ENCODE measurements at regions not wholly inside any gene's neighbourhood (a gene's known extent, or its start where the extent isn't known, plus 50 kb on each side); places are given as distances from the start of the nearest gene placed in this dataset.

GRCh38 chr11:70854201-70854600, 398.2 kb downstream of the SHANK2 start:
- DNase-seq (ENCODE audit: low read depth, low spot score) (no peak), ATAC-seq (no peak)
- H3K36me3 ChIP-seq (ENCODE audit: control insufficient read depth in 1 of 2, insufficient read depth in 2 of 2, low read length in 2 of 2) = no peaks in the 10 kb centered on the region
- ChIA-PET CTCF (interaction anchor here (0.9 kb wide), 1 partner anchor 9 kb away, joined by 3 read pairs; no protein-coding TSS in a partner anchor), POLR2A (interaction anchor here (0.6 kb wide), 1 partner anchor 599 kb away, joined by 4 read pairs; the partner anchor contains the start of gene NADSYN1), RAD21 (ENCODE audit: low non-redundant PET in 1 of 2, low total read pairs in 2 of 2, uncharacterized antibody in 2 of 2, unreplicated experiment in 2 of 2) (no interaction called here)
- H3K9me2 ChIP-seq (ENCODE audit: insufficient read depth) = no peaks in the 10 kb centered on the region
- H3K9ac ChIP-seq (ENCODE audit: low read length) = no peak overlapping the region
- H3K4me3 ChIP-seq (replicated peaks in 1 of 2; ENCODE audit: low read depth in 1 of 2, low read length in 2 of 2) = no peak overlapping the region
- BruUV-seq (replicated peaks) = no TSS peak
- TF ChIP-seq SP1 (IDR thresholded peaks at IDR 0.05; ENCODE audit: low read depth) (no peak), EGR1 (IDR thresholded peaks at IDR 0.05; ENCODE audit: low read depth) (no peak), ZBTB33 (IDR thresholded peaks at IDR 0.05; ENCODE audit: extremely low read depth, insufficient replicate concordance, low read length) (no peak), MAX (IDR thresholded peaks at IDR 0.05) (no peak)
- H2AFZ ChIP-seq (ENCODE audit: low read depth, low read length, poor library complexity, severe bottlenecking) = no peak overlapping the region
- H3K27me3 ChIP-seq (ENCODE audit: insufficient read depth, low read length) = no peaks in the 10 kb centered on the region
- intact Hi-C loops (cut with micrococcal nuclease) = no loop called here
- no peaks in the 10 kb centered on the region for H4K20me1 ChIP-seq (ENCODE audit: insufficient read depth)
- no peaks in the 10 kb centered on the region for H3K9me3 ChIP-seq (ENCODE audit: control insufficient read depth in 1 of 2, insufficient read depth in 1 of 2, low read depth in 1 of 2, low read length in 2 of 2)
- H3K79me2 ChIP-seq (ENCODE audit: insufficient read depth, low read length) = no peaks in the 10 kb centered on the region
- H3K4me2 ChIP-seq (ENCODE audit: low read length) = no peak overlapping the region
- H3K4me1 ChIP-seq (ENCODE audit: control insufficient read depth in 1 of 2, insufficient read depth in 2 of 2, low read length in 2 of 2) = no peaks in the 10 kb centered on the region
- no peak overlapping the region for H3K27ac ChIP-seq (ENCODE audit: low read depth, low read length)

- ChIA-PET POLR2A (interaction anchor here (0.6 kb wide), 1 partner anchor 598 kb away, joined by 4 read pairs; the partner anchor contains the start of gene NADSYN1), CTCF (interaction anchor here (0.9 kb wide), 1 partner anchor 8 kb away, joined by 3 read pairs; no protein-coding TSS in a partner anchor), RAD21 (ENCODE audit: low non-redundant PET in 1 of 2, low total read pairs in 2 of 2, uncharacterized antibody in 2 of 2, unreplicated experiment in 2 of 2) (no interaction called here)
- ATAC-seq = no peak
- Histone ChIP-seq H3K79me2 (ENCODE audit: insufficient read depth, low read length) (no peaks in the 10 kb centered on the region), H3K9me3 (ENCODE audit: control insufficient read depth in 1 of 2, insufficient read depth in 1 of 2, low read depth in 1 of 2, low read length in 2 of 2) (no peaks in the 10 kb centered on the region), H4K20me1 (ENCODE audit: insufficient read depth) (no peaks in the 10 kb centered on the region), H3K9ac (ENCODE audit: low read length) (no peak overlapping the region), H3K36me3 (ENCODE audit: control insufficient read depth in 1 of 2, insufficient read depth in 2 of 2, low read length in 2 of 2) (no peaks in the 10 kb centered on the region), H3K4me3 (replicated peaks in 1 of 2; ENCODE audit: low read depth in 1 of 2, low read length in 2 of 2) (no peak overlapping the region), H2AFZ (ENCODE audit: low read depth, low read length, poor library complexity, severe bottlenecking) (no peak overlapping the region), H3K27ac (ENCODE audit: low read depth, low read length) (no peak overlapping the region), H3K27me3 (ENCODE audit: insufficient read depth, low read length) (no peaks in the 10 kb centered on the region), H3K4me1 (ENCODE audit: control insufficient read depth in 1 of 2, insufficient read depth in 2 of 2, low read length in 2 of 2) (no peaks in the 10 kb centered on the region), H3K9me2 (ENCODE audit: insufficient read depth) (no peaks in the 10 kb centered on the region), H3K4me2 (ENCODE audit: low read length) (no peak overlapping the region)
- BruUV-seq (replicated peaks) = no TSS peak
- intact Hi-C loops (cut with micrococcal nuclease) = no loop called here
- TF ChIP-seq ZBTB33 (IDR thresholded peaks at IDR 0.05; ENCODE audit: extremely low read depth, insufficient replicate concordance, low read length) (no peak), POLR2A (IDR thresholded peaks at IDR 0.05; ENCODE audit: borderline replicate concordance, extremely low read depth, insufficient read depth, insufficient read length) (no peak), SP1 (IDR thresholded peaks at IDR 0.05; ENCODE audit: low read depth) (no peak), POLR2AphosphoS5 (IDR thresholded peaks at IDR 0.05; ENCODE audit: low read depth, low read length) (no peak), ZNF274 (IDR thresholded peaks at IDR 0.05; ENCODE audit: low read depth, low read length) (no peak), SIN3A (IDR thresholded peaks at IDR 0.05; ENCODE audit: low read depth) (no peak), CTCF (IDR thresholded peaks at IDR 0.05 in 2 of 3, conservative IDR thresholded peaks at IDR 0.05 in 1 of 3; ENCODE audit: borderline replicate concordance in 1 of 3, insufficient read depth in 1 of 3, low read depth in 2 of 3, low read length in 2 of 3) (no peak)
- no peak for DNase-seq (ENCODE audit: low read depth, low spot score)
These were observed 397.3 kb downstream of the SHANK2 start for GRCh38 chr11:70854901-70855556.
